Endothelial cell of umbilical vein (primary cell): ENCODE measurements at regions not wholly inside any gene's neighbourhood (a gene's known extent, or its start where the extent isn't known, plus 50 kb on each side); places are given as distances from the start of the nearest gene placed in this dataset.

Experiments used
- BruUV-seq: library from RNA; stranded (reverse); fragments of 400-500 nt; replicated peaks from 2 replicates; lab custom pipeline; 2021; lab: Mats Ljungman, UMichigan
- CTCF ChIA-PET: fragments of 300-600, 350-600 bp; sonication (Branson Sonifier 250); formaldehyde crosslinking; loops from one replicate; lab custom pipeline; 2021; ENCODE audit warnings: antibody characterized with exemption, inconsistent platforms; lab: Charles Lee
- POLR2A ChIA-PET: fragments of 300-600, 350-600 bp; sonication (Branson Sonifier 250); formaldehyde crosslinking; loops from one replicate; lab custom pipeline; 2021; ENCODE audit warnings: antibody characterized with exemption, inconsistent platforms; lab: Charles Lee
- DNase-seq: peaks from one replicate; pipeline ENCODE4 v3.0.0-alpha.2; 2011; ENCODE audit warnings: low read depth, low spot score
- FAIRE-seq: peaks from 2 replicates; lab custom pipeline; 2011; peaks lifted over from hg19 to GRCh38; lab: Jason Lieb, UNC
- H2AFZ ChIP-seq: 2 replicates; pipeline ENCODE4 v1.6.0; 2012; ENCODE audit warnings: low read depth, low read length, control low read depth, inconsistent platforms
- H3K27ac ChIP-seq: 2 replicates; pipeline ENCODE4 v1.5.1; 2011; ENCODE audit warnings: low read depth, mild to moderate bottlenecking, control low read depth, low read length, moderate library complexity; ENCODE audit not compliant: insufficient read depth
- H3K27me3 ChIP-seq, 2 experiments: 2 replicates each; pipeline versions ENCODE4 v1.6.0 to v1.6.1; 2011; ENCODE audit warnings: low read length in 2 of 2, mixed read lengths in 1 of 2; ENCODE audit not compliant: control insufficient read depth in 2 of 2, insufficient read depth in 2 of 2
- H3K36me3 ChIP-seq, 2 experiments: 2 replicates in 1 of 2; 3 replicates in 1 of 2; pipeline ENCODE4 v1.5.1; 2011; ENCODE audit warnings: low read length in 2 of 2, mild to moderate bottlenecking in 1 of 2, moderate library complexity in 1 of 2; ENCODE audit not compliant: control insufficient read depth in 2 of 2, insufficient read depth in 2 of 2; ENCODE audit errors: extremely low read depth in 1 of 2
- H3K4me1 ChIP-seq: 3 replicates; pipeline ENCODE4 v1.5.1; 2011; ENCODE audit warnings: mild to moderate bottlenecking, low read length; ENCODE audit not compliant: control insufficient read depth, insufficient read depth; ENCODE audit errors: extremely low read depth
- H3K4me2 ChIP-seq: 2 replicates; pipeline ENCODE4 v1.6.1; 2011; ENCODE audit warnings: low read length, control low read depth, mixed read lengths; ENCODE audit not compliant: insufficient read depth
- H3K4me3 ChIP-seq, 3 experiments: fragments of 200-600 bp in 1 of 3; sonication (generic), shearing (Covaris generic) in 1 of 3; replicated peaks in 1 of 3; 2 replicates each; pipeline ENCODE4 v1.5.1; 2011 to 2016; ENCODE audit warnings: control low read depth in 3 of 3, low read length in 3 of 3, mild to moderate bottlenecking in 2 of 3, inconsistent platforms in 1 of 3, low read depth in 1 of 3, moderate library complexity in 1 of 3; ENCODE audit not compliant: insufficient read depth in 1 of 3
- H3K79me2 ChIP-seq: 2 replicates; pipeline ENCODE4 v1.6.0; 2012; ENCODE audit warnings: low read length, inconsistent platforms; ENCODE audit not compliant: control insufficient read depth, insufficient read depth
- H3K9ac ChIP-seq: replicated peaks from 2 replicates; pipeline ENCODE3; 2011; ENCODE audit warnings: low read length, control low read depth; ENCODE audit not compliant: insufficient read depth; ENCODE audit errors: extremely low read depth
- H3K9me1 ChIP-seq: replicated peaks from 3 replicates; pipeline ENCODE4 v1.6.0; 2011; ENCODE audit warnings: mild to moderate bottlenecking, low read length; ENCODE audit not compliant: control insufficient read depth, insufficient read depth; ENCODE audit errors: extremely low read depth
- H3K9me3 ChIP-seq: replicated peaks from 2 replicates; pipeline ENCODE4 v1.5.1; 2012; ENCODE audit warnings: low read length, inconsistent platforms; ENCODE audit not compliant: control insufficient read depth, insufficient read depth
- H4K20me1 ChIP-seq: replicated peaks from 2 replicates; pipeline ENCODE3; 2011; ENCODE audit warnings: mild to moderate bottlenecking, low read length; ENCODE audit not compliant: control insufficient read depth, insufficient read depth; ENCODE audit errors: extremely low read depth
- FOS ChIP-seq: IDR thresholded peaks from 2 replicates; pipeline ENCODE4 v1.6.1; 2011; ENCODE audit warnings: mild to moderate bottlenecking, low read length, moderate library complexity, borderline replicate concordance; ENCODE audit not compliant: insufficient read depth
- GATA2 ChIP-seq: IDR thresholded peaks from 2 replicates; pipeline ENCODE4 v1.7.0; 2011; ENCODE audit warnings: low read depth, mild to moderate bottlenecking, moderate library complexity, mixed read lengths, low read length; ENCODE audit not compliant: insufficient read length, insufficient read depth
- JUN ChIP-seq: IDR thresholded peaks from 2 replicates; pipeline ENCODE4 v1.6.1; 2011; ENCODE audit warnings: borderline replicate concordance, low read depth; ENCODE audit not compliant: insufficient read length, insufficient read depth
- MYC ChIP-seq: IDR thresholded peaks from one replicate; pipeline ENCODE4 v1.6.1; 2011; ENCODE audit warnings: mild to moderate bottlenecking, low read depth, low read length
- POLR2AphosphoS5 ChIP-seq: IDR thresholded peaks from 2 replicates; pipeline ENCODE4 v1.6.1; 2012; ENCODE audit warnings: low read depth, mild to moderate bottlenecking, control low read depth, low read length, moderate library complexity; ENCODE audit not compliant: insufficient read depth
- dilution Hi-C: fragments of 300-500 bp; cut with MboI; formaldehyde crosslinking; loops from one replicate; pipeline ENCODE4 v1.15.0; 2019; ENCODE audit warnings: low sequenced_read_pairs; ENCODE audit not compliant: extremely low pct_ligation_motif_present
- intact Hi-C: fragments of 100-400 bp; cut with micrococcal nuclease; formaldehyde crosslinking; loops from one replicate; pipeline ENCODE4 v1.10.0; 2022

GRCh38 chr5:3268760-3269330, 326.8 kb upstream of the IRX1 start:
- dilution Hi-C loops (no loop called here), intact Hi-C loops (no loop called here)
- DNase-seq: no peak
- Histone ChIP-seq H3K4me1 (no peaks in the 10 kb centered on the region), H3K27me3 (no peaks in the 10 kb centered on the region), H3K9me3 (peaks cover 6% of the 10 kb centered on the region), H2AFZ (no peak overlapping the region), H3K79me2 (no peaks in the 10 kb centered on the region), H3K4me2 (no peak overlapping the region), H3K9ac (no peak overlapping the region), H3K9me1 (no peaks in the 10 kb centered on the region), H3K4me3 (no peak overlapping the region), H4K20me1 (no peaks in the 10 kb centered on the region), H3K27ac (no peak overlapping the region), H3K36me3 (no peaks in the 10 kb centered on the region)
- ChIA-PET CTCF (no interaction called here), POLR2A (no interaction called here)
- FAIRE-seq: no peak
- no TSS peak for BruUV-seq
- TF ChIP-seq JUN (no peak), MYC (no peak), POLR2AphosphoS5 (no peak), GATA2 (no peak), FOS (no peak)

GRCh38 chr5:3266861-3267260, 328.8 kb upstream of the IRX1 start:
- H3K27ac ChIP-seq: no peak overlapping the region
- no peaks in the 10 kb centered on the region for H4K20me1 ChIP-seq
- intact Hi-C loops: no loop called here
- no peak overlapping the region for H3K4me2 ChIP-seq
- DNase-seq (no peak), FAIRE-seq (no peak)
- CTCF ChIA-PET: no interaction called here
- no peaks in the 10 kb centered on the region for H3K36me3 ChIP-seq
- no peaks in the 10 kb centered on the region for H3K27me3 ChIP-seq
- no peak overlapping the region for H3K9ac ChIP-seq
- H3K4me1 ChIP-seq: no peaks in the 10 kb centered on the region
- peaks cover 3% of the 10 kb centered on the region for H3K9me3 ChIP-seq
- H3K9me1 ChIP-seq: no peaks in the 10 kb centered on the region
- no TSS peak for BruUV-seq
- H3K79me2 ChIP-seq: no peaks in the 10 kb centered on the region
- POLR2A ChIA-PET: no interaction called here
- H2AFZ ChIP-seq: no peak overlapping the region
- no peak overlapping the region for H3K4me3 ChIP-seq
- dilution Hi-C loops: no loop called here
- TF ChIP-seq FOS (no peak), GATA2 (no peak), JUN (no peak)
